GM12872 (cell line): ENCODE measurements at regions not wholly inside any gene's neighbourhood (a gene's known extent, or its start where the extent isn't known, plus 50 kb on each side); places are given as distances from the start of the nearest gene placed in this dataset.

Experiments
- CTCF ChIP-seq: IDR thresholded peaks from 3 replicates; pipeline ENCODE4 v1.5.1; 2011; ENCODE audit warnings: low read depth, mild to moderate bottlenecking, low read length, moderate library complexity; ENCODE audit not compliant: insufficient read depth

GRCh38 chr11:81052344-81053158 lies 1611.7 kb upstream of the TENM4 start:
- TF ChIP-seq CTCF: no peak

GRCh38 chr11:81039916-81040524 lies 1599.2 kb upstream of the TENM4 start:
- no peak for TF ChIP-seq CTCF

GRCh38 chr11:81036168-81036870 lies 1595.5 kb upstream of the TENM4 start:
- no peak for TF ChIP-seq CTCF

GRCh38 chr11:81033779-81034540 lies 1593.1 kb upstream of the TENM4 start:
- no peak for TF ChIP-seq CTCF

GRCh38 chr11:81032906-81033305 lies 1592.1 kb upstream of the TENM4 start:
- TF ChIP-seq CTCF: no peak

- TF ChIP-seq CTCF: no peak
These were observed 1589.4 kb upstream of the TENM4 start for GRCh38 chr11:81030186-81030585.

- TF ChIP-seq CTCF: no peak
These were observed 1585.2 kb upstream of the TENM4 start for GRCh38 chr11:81026032-81026431.
